Astrocyte (in vitro differentiated cells and primary cell): ENCODE measurements at regions not wholly inside any gene's neighbourhood (a gene's known extent, or its start where the extent isn't known, plus 50 kb on each side); places are given as distances from the start of the nearest gene placed in this dataset.

Experiments used
- CTCF ChIP-seq: IDR thresholded peaks from 2 replicates; pipeline ENCODE4 v1.5.1; 2011; ENCODE audit warnings: low read depth, mild to moderate bottlenecking, inconsistent platforms, low read length, moderate library complexity; ENCODE audit not compliant: insufficient read depth
- EZH2 ChIP-seq: IDR thresholded peaks from 2 replicates; pipeline ENCODE4 v1.6.1; 2012; ENCODE audit warnings: mild to moderate bottlenecking, low read length, inconsistent platforms; ENCODE audit not compliant: insufficient read depth

GRCh38 chr14:34161351-34162082 lies 210.6 kb upstream of the EGLN3 start:
- TF ChIP-seq CTCF (no peak), EZH2 (no peak)
